Midbrain (tissue), 1 donor: ENCODE measurements at regions not wholly inside any gene's neighbourhood (a gene's known extent, or its start where the extent isn't known, plus 50 kb on each side); places are given as distances from the start of the nearest gene placed in this dataset.
A peak's percentile ranks its signal among the peaks of the same experiment; 100 is the strongest.

Experiments used
- DNase-seq: peaks from one replicate; lab custom pipeline; 2025; lab: John Stamatoyannopoulos, UW

GRCh38 chr18:5640939-5641338, 97.1 kb upstream of the EPB41L3 start:
- no peak for DNase-seq

- no peak for DNase-seq
These were observed 95.3 kb upstream of the EPB41L3 start for GRCh38 chr18:5639131-5639530.

- DNase-seq: no peak
These were observed 88.2 kb upstream of the EPB41L3 start for GRCh38 chr18:5632041-5632440.

- DNase-seq: no peak
These were observed 87.2 kb upstream of the EPB41L3 start for GRCh38 chr18:5630900-5631413.

- DNase-seq: peak; percentile 43
These were observed 86.5 kb upstream of the EPB41L3 start for GRCh38 chr18:5630057-5630899.

GRCh38 chr18:5628512-5629255, 84.9 kb upstream of the EPB41L3 start:
- no peak for DNase-seq

- no peak for DNase-seq
These were observed 84.1 kb upstream of the EPB41L3 start for GRCh38 chr18:5627776-5628511.

- no peak for DNase-seq
These were observed 82.5 kb upstream of the EPB41L3 start for GRCh38 chr18:5626130-5626880.

- no peak for DNase-seq
These were observed 81.3 kb upstream of the EPB41L3 start for GRCh38 chr18:5625076-5625475.

GRCh38 chr18:5622905-5623304, 79.1 kb upstream of the EPB41L3 start:
- DNase-seq: no peak

GRCh38 chr18:5620289-5620688, 76.5 kb upstream of the EPB41L3 start:
- no peak for DNase-seq

GRCh38 chr18:5619376-5619775, 75.6 kb upstream of the EPB41L3 start:
- no peak for DNase-seq

- no peak for DNase-seq
These were observed 74.4 kb upstream of the EPB41L3 start for GRCh38 chr18:5618047-5618688.

GRCh38 chr18:5611221-5611620, 67.4 kb upstream of the EPB41L3 start:
- DNase-seq: no peak

- no peak for DNase-seq
These were observed 65.0 kb upstream of the EPB41L3 start for GRCh38 chr18:5608846-5609245.

- DNase-seq: no peak
These were observed 63.2 kb upstream of the EPB41L3 start for GRCh38 chr18:5606951-5607350.

- DNase-seq: no peak
These were observed 61.0 kb upstream of the EPB41L3 start for GRCh38 chr18:5604778-5605177.

- no peak for DNase-seq
These were observed 59.4 kb upstream of the EPB41L3 start for GRCh38 chr18:5603153-5603552.

GRCh38 chr18:5601188-5601624, 57.4 kb upstream of the EPB41L3 start:
- DNase-seq: no peak

GRCh38 chr18:5600378-5601071, 56.7 kb upstream of the EPB41L3 start:
- DNase-seq: peak; percentile 27
